Activated naive CD8-positive, alpha-beta T cell treated with anti-CD3 and anti-CD28 coated beads, Interleukin-2, amount 10 ng/mL, durations not matched to agents 7 days and 5 days (primary cell): ENCODE measurements at regions not wholly inside any gene's neighbourhood (a gene's known extent, or its start where the extent isn't known, plus 50 kb on each side); places are given as distances from the start of the nearest gene placed in this dataset.

ENCODE experiments used
- ATAC-seq: fragments of 150-1000 bp; cut with Tn5 transposase; one replicate; pipeline ENCODE4 v1.10.0; 2021; ENCODE audit warnings: low read depth, moderate library complexity
- POLR2A ChIA-PET: fragments of 350-600 bp; sonication (Branson Sonifier 250); formaldehyde crosslinking; loops from one replicate; lab custom pipeline; 2021; ENCODE audit warnings: antibody characterized with exemption; lab: Charles Lee
- DNase-seq: peaks from one replicate; pipeline ENCODE4 v3.0.0; 2021
- H3K27ac Mint-ChIP-seq: one replicate; pipeline ENCODE4 v1.8.0; 2022; ENCODE audit warnings: mild to moderate bottlenecking, mixed read lengths
- H3K27me3 Mint-ChIP-seq: one replicate; pipeline ENCODE4 v1.8.0; 2022; ENCODE audit warnings: mild to moderate bottlenecking, moderate library complexity, mixed read lengths
- H3K36me3 Mint-ChIP-seq: one replicate; pipeline ENCODE4 v1.8.0; 2021; ENCODE audit warnings: mild to moderate bottlenecking, mixed read lengths
- H3K4me1 Mint-ChIP-seq: one replicate; pipeline ENCODE4 v1.8.0; 2021; ENCODE audit warnings: mixed read lengths
- H3K4me3 Mint-ChIP-seq: one replicate; pipeline ENCODE4 v1.8.0; 2022; ENCODE audit warnings: mild to moderate bottlenecking, moderate library complexity, mixed read lengths
- H3K9me3 Mint-ChIP-seq: one replicate; pipeline ENCODE4 v1.8.0; 2021; ENCODE audit warnings: mixed read lengths

DNA sequence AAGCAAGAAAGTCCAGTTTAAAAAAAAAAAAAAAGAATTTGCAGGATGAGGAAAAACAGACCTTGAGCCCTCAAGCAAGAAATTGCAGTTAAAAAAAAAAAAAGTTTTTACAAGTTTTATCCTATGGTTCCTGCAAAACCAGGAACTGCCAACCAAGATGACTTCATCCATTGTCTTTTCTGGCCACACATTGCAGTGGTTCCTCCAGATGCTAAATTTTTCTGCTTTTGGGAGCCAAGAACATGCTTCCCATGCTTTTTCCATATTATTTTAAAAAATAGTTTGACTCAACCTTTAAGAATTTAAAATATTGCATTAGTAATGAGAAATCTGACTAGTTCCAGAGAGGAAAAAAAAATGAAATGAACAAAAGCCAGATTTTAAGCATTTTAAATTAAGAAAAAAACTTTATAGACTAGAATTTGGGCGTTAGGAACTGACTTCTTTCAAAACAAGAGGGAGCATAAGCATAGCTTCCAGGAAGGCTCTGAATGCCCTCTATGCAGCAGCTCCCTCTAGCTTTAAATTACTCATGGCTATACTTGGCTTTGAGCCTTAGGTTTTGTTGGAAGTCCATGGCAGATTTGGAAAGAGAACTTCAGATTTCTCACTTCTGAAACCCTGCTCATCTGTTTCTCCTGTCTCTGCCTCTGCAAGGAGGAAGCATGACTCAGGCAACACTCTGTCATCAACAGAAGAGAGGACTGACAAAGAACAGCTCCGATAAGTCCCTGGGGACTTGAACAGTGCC, 124.5 kb downstream of the GPR65 start:
- no peak for DNase-seq
- no peak for ATAC-seq
- H3K4me1 Mint-ChIP-seq = peaks cover 9% of the 10 kb centered on the region
- POLR2A ChIA-PET = no interaction called here
- peak overlapping the region; percentile 62 for H3K27ac Mint-ChIP-seq
- peaks cover 5% of the 10 kb centered on the region for H3K27me3 Mint-ChIP-seq
- H3K4me3 Mint-ChIP-seq = peak overlapping the region; percentile 69
- peaks cover 3% of the 10 kb centered on the region for H3K36me3 Mint-ChIP-seq
- H3K9me3 Mint-ChIP-seq = peaks cover 5% of the 10 kb centered on the region

DNA sequence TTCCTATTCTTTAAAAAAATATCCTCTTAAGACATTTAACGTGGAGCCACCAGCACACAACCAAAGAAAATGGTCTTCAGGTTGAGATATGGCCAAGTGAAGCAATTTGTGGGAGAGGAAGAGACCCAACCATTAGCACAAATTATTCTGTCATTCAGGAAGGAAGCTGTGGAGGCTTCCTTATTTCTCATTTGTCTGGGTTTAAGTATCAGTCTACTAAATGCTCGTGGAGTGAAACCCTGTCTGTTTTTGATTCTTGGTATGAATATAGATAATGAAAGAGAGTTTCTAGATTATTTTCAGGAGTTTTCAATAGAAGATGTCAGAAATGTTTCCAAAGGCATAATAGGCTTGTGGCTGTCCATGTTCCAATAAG, 125.1 kb downstream of the GPR65 start:
- Mint-ChIP-seq H3K27me3 (peaks cover 5% of the 10 kb centered on the region), H3K36me3 (peaks cover 3% of the 10 kb centered on the region), H3K9me3 (peaks cover 5% of the 10 kb centered on the region), H3K4me1 (peaks cover 9% of the 10 kb centered on the region), H3K27ac (peak overlapping the region; percentile 62), H3K4me3 (peak overlapping the region; percentile 69)
- DNase-seq (no peak), ATAC-seq (no peak)
- POLR2A ChIA-PET = no interaction called here
